HepG2 (cell line): ENCODE measurements at regions not wholly inside any gene's neighbourhood (a gene's known extent, or its start where the extent isn't known, plus 50 kb on each side); places are given as distances from the start of the nearest gene placed in this dataset.

Source experiments
- ATAC-seq: fragments of 200-7000 bp; cut with Tn5 transposase; 3 replicates; pipeline ENCODE4 v1.9.1; 2020; ENCODE audit warnings: mild to moderate bottlenecking, moderate library complexity
- BruUV-seq: library from RNA; stranded (reverse); fragments of 400-500 nt; replicated peaks from 2 replicates; lab custom pipeline; 2021; lab: Mats Ljungman, UMichigan
- CTCF ChIA-PET: fragments of 300-600 bp; formaldehyde crosslinking; extraction: SDS; loops from one replicate; lab custom pipeline; 2021; ENCODE audit warnings: low total read pairs, inconsistent platforms, low intra/inter-chr PET ratio; lab: Yijun Ruan, JAX
- POLR2A ChIA-PET: fragments of 350-600 bp; sonication (Branson Sonifier 250); formaldehyde crosslinking; loops from one replicate; lab custom pipeline; 2020; ENCODE audit warnings: antibody characterized with exemption, inconsistent platforms; lab: Yijun Ruan, JAX
- DNase-seq: peaks from one replicate; pipeline ENCODE4 v3.0.0-alpha.2; 2015; ENCODE audit warnings: low spot score
- FAIRE-seq: peaks from 3 replicates; lab custom pipeline; 2011; peaks lifted over from hg19 to GRCh38; lab: Jason Lieb, UNC
- H2AFZ ChIP-seq: one replicate; pipeline ENCODE4 v1.6.1; 2011; ENCODE audit warnings: low read length, inconsistent platforms
- H3K27ac ChIP-seq: fragments of 300-600 bp; 3 replicates; pipeline ENCODE4 v1.8.0; 2011; ENCODE audit warnings: mixed run types, mild to moderate bottlenecking, mixed read lengths, low read length, inconsistent platforms; ENCODE audit not compliant: insufficient read depth; ENCODE audit errors: extremely low read length
- H3K27me3 ChIP-seq, 2 experiments: fragments of 200-600 bp in 1 of 2; 2 replicates in 1 of 2; 3 replicates in 1 of 2; pipeline versions ENCODE4 v1.6.0 to v1.8.0; 2011; ENCODE audit warnings: low read length in 2 of 2, mild to moderate bottlenecking in 2 of 2, moderate library complexity in 2 of 2, inconsistent platforms in 1 of 2; ENCODE audit not compliant: insufficient read depth in 2 of 2, control insufficient read depth in 1 of 2
- H3K36me3 ChIP-seq, 2 experiments: fragments of 200-600 bp in 1 of 2; replicated peaks in 1 of 2; 2 replicates in 1 of 2; 3 replicates in 1 of 2; pipeline versions ENCODE4 v1.5.1 to v1.8.0; 2011; ENCODE audit warnings: low read length in 2 of 2, inconsistent platforms in 1 of 2; ENCODE audit not compliant: insufficient read depth in 2 of 2, control insufficient read depth in 1 of 2
- H3K4me1 ChIP-seq: 2 replicates; pipeline ENCODE4 v1.5.1; 2012; ENCODE audit warnings: low read length, inconsistent platforms; ENCODE audit not compliant: insufficient read depth
- H3K4me2 ChIP-seq: 2 replicates; pipeline ENCODE4 v1.6.0; 2011; ENCODE audit warnings: low read depth, low read length, inconsistent platforms
- H3K4me3 ChIP-seq, 3 experiments: fragments of 200-600 bp in 1 of 3; sonication (generic), shearing (Covaris generic) in 1 of 3; replicated peaks in 1 of 3; 2 replicates each; pipeline ENCODE4 v1.5.1; 2011 to 2016; ENCODE audit warnings: low read length in 3 of 3, inconsistent platforms in 2 of 3, low read depth in 2 of 3, mild to moderate bottlenecking in 2 of 3, control low read depth in 1 of 3, mixed read lengths in 1 of 3; ENCODE audit not compliant: insufficient read depth in 1 of 3
- H3K79me2 ChIP-seq: one replicate; pipeline ENCODE4 v1.6.1; 2011; ENCODE audit warnings: low read length, inconsistent platforms; ENCODE audit not compliant: insufficient read depth
- H3K9ac ChIP-seq: 2 replicates; pipeline ENCODE4 v1.6.0; 2011; ENCODE audit warnings: mild to moderate bottlenecking, low read depth, low read length, inconsistent platforms; ENCODE audit not compliant: insufficient read depth
- H3K9me3 ChIP-seq: 2 replicates; pipeline ENCODE4 v1.5.1; 2012; ENCODE audit warnings: mild to moderate bottlenecking, low read length
- H4K20me1 ChIP-seq: 2 replicates; pipeline ENCODE4 v1.6.0; 2011; ENCODE audit warnings: inconsistent platforms, mild to moderate bottlenecking, low read length, moderate library complexity; ENCODE audit not compliant: insufficient read depth
- AGO2 ChIP-seq: fragments of 200-400 bp; formaldehyde crosslinking; optimal IDR thresholded peaks from 2 replicates; pipeline ENCODE3; 2017; ENCODE audit warnings: mild to moderate bottlenecking, low read depth, low read length, moderate library complexity
- ATF6 ChIP-seq: sonication (generic); formaldehyde crosslinking; conservative IDR thresholded peaks from 2 replicates; pipeline ENCODE4 v1.4.0; 2020; ENCODE audit warnings: missing genetic modification reagents
- CREB1 ChIP-seq, 2 experiments: fragments of 450-650 bp in 1 of 2; IDR thresholded peaks; 2 replicates each; pipeline ENCODE4 v1.6.1; 2016 to 2017; ENCODE audit warnings: control low read depth in 1 of 2, mild to moderate bottlenecking in 1 of 2, missing compliant biosample characterization in 1 of 2, missing genetic modification characterization in 1 of 2
- NFYC ChIP-seq: IDR thresholded peaks from 2 replicates; pipeline ENCODE4 v1.6.1; 2016; ENCODE audit warnings: missing genetic modification reagents, missing compliant biosample characterization
- RBM22 ChIP-seq: fragments of 200-400 bp; formaldehyde crosslinking; optimal IDR thresholded peaks from 2 replicates; pipeline ENCODE3; 2017; ENCODE audit warnings: mild to moderate bottlenecking, low read length, moderate library complexity
- RFXAP ChIP-seq: sonication (generic); formaldehyde crosslinking; IDR thresholded peaks from 2 replicates; pipeline ENCODE4 v1.4.0; 2020; ENCODE audit warnings: missing genetic modification reagents, borderline replicate concordance
- THAP11 ChIP-seq: IDR thresholded peaks from 2 replicates; pipeline ENCODE4 v1.6.1; 2016; ENCODE audit warnings: missing biosample characterization, missing genetic modification reagents
- ZFYVE20 ChIP-seq: sonication (generic); formaldehyde crosslinking; IDR thresholded peaks from 2 replicates; pipeline ENCODE4 v1.8.0; 2023; ENCODE audit warnings: low read depth, mild to moderate bottlenecking, moderate library complexity, missing genetic modification reagents, borderline replicate concordance
- ZMYM2 ChIP-seq: sonication (generic); formaldehyde crosslinking; IDR thresholded peaks from 2 replicates; pipeline ENCODE4 v1.8.0; 2022; ENCODE audit warnings: mild to moderate bottlenecking, missing genetic modification reagents
- ZNF101 ChIP-seq: sonication (generic); formaldehyde crosslinking; IDR thresholded peaks from 2 replicates; pipeline ENCODE4 v1.4.0; 2020; ENCODE audit warnings: mild to moderate bottlenecking, low read depth, missing genetic modification reagents, borderline replicate concordance
- ZNF143 ChIP-seq: sonication (generic); formaldehyde crosslinking; IDR thresholded peaks from 2 replicates; pipeline ENCODE4 v1.4.0; 2020; ENCODE audit warnings: missing genetic modification reagents
- ZNF615 ChIP-seq: sonication (generic); formaldehyde crosslinking; IDR thresholded peaks from 2 replicates; pipeline ENCODE4 v1.5.0; 2020; ENCODE audit warnings: mild to moderate bottlenecking, missing genetic modification reagents, borderline replicate concordance
- ZNF839 ChIP-seq: sonication (generic); formaldehyde crosslinking; IDR thresholded peaks from 2 replicates; pipeline ENCODE4 v1.4.0; 2020; ENCODE audit warnings: missing genetic modification reagents, mild to moderate bottlenecking, borderline replicate concordance
- WGBS: methylation state at CpG from one replicate; pipeline ENCODE4 v1.1.6; 2017; ENCODE audit warnings: low lambda C conversion rate; 5-methylcytosine and 5-hydroxymethylcytosine counted together
- in situ Hi-C: cut with HindIII; loops from 2 replicates; pipeline ENCODE4 v1.10.0; 2017; ENCODE audit warnings: low pct_unique_long_range_greater_than_20kb; ENCODE audit not compliant: extremely low pct_ligation_motif_present
- intact Hi-C: fragments of 100-400 bp; cut with micrococcal nuclease; formaldehyde crosslinking; loops from one replicate; pipeline ENCODE4 v1.10.0; 2022; ENCODE audit not compliant: unreplicated experiment

- WGBS, result 96% methylated on average over 2 of the region's 2 CpGs
- DNase-seq (no peak), ATAC-seq (no peak), FAIRE-seq (no peak)
- Histone ChIP-seq H3K79me2 (peaks cover 51% of the 10 kb centered on the region), H3K27ac (no peak overlapping the region), H3K4me1 (peaks cover 99% of the 10 kb centered on the region), H3K9me3 (no peaks in the 10 kb centered on the region), H3K4me3 (no peak overlapping the region), H3K27me3 (no peaks in the 10 kb centered on the region), H3K4me2 (no peak overlapping the region), H3K9ac (no peak overlapping the region), H2AFZ (no peak overlapping the region), H3K36me3 (peaks cover 2 to 6% of the 10 kb centered on the region in 2 experiments; a peak in 4 of 5 replicates), H4K20me1 (no peaks in the 10 kb centered on the region)
- CTCF ChIA-PET, result no interaction called here
- no TSS peak for BruUV-seq
- intact Hi-C loops, result loop anchor here (5.0 kb wide), 2 partner anchors 38 to 93 kb away; no protein-coding TSS in a partner anchor
- TF ChIP-seq ZNF143 (CRISPR knock-in tag) (peak; percentile 63), ZMYM2 (CRISPR knock-in tag) (no peak), ZFYVE20 (CRISPR knock-in tag) (no peak), RFXAP (CRISPR knock-in tag) (no peak), THAP11 (CRISPR knock-in tag) (peak; percentile 89), ATF6 (CRISPR knock-in tag) (no peak), RBM22 (peak; percentile 48), AGO2 (peak; percentile 6), ZNF615 (no peak), ZNF839 (CRISPR knock-in tag) (no peak), CREB1 (IDR thresholded peaks at IDR 0.05) (no peak), CREB1 (CRISPR knock-in tag; IDR thresholded peaks at IDR 0.05) (0 out of 2 replicates have a peak, but pooled peaks have one; percentile 2), ZNF101 (CRISPR knock-in tag) (no peak), NFYC (CRISPR knock-in tag) (no peak)
- in situ Hi-C loops, result no loop called here
- POLR2A ChIA-PET, result interaction anchor here (2.6 to 6.0 kb wide), 3 partner anchors 9 to 287 kb away, joined by 19 to 81 read pairs (median 71); partner anchors contain the start of gene SOX9
These were observed 288.7 kb downstream of the SOX9 start for GRCh38 chr17:72409405-72410002.
